ENCODE measurements at regions not wholly inside any gene's neighbourhood (a gene's known extent, or its start where the extent isn't known, plus 50 kb on each side); places are given as distances from the start of the nearest gene placed in this dataset.

DNA sequence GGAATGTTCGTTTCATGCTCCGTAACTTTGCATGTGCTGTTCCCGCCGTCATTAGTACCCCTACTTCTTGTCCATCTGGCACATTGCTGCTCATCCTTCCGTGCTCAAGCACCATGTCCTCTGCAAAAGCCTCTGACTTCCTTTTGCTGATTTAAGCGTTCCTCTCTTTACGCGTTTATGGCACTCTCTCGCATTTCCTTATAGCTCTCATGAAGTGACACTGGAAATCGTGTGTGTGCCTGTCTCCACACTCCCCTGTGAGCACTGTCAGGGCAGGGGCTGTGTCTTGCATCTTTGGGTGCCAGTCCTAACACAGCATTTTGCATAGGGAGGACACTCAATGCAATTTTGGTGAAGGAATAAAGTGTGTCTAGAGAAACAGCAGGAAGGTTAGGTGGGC is 210.6 kb upstream of the FAT1 start:
- Mint-ChIP-seq H3K4me3 (no peak overlapping the region), H3K36me3 (no peaks in the 10 kb centered on the region), H3K4me1 (no peaks in the 10 kb centered on the region), H3K27me3 (ENCODE audit: low read depth in 3 of 3) (no peaks in the 10 kb centered on the region), H3K27ac (no peak overlapping the region), H3K9me3 (peaks cover 5 to 16% (median 7%) of the 10 kb centered on the region in 7 donors)
- Histone ChIP-seq H3K79me2 (ENCODE audit: insufficient read depth, low read length) (no peaks in the 10 kb centered on the region), H2AFZ (ENCODE audit: insufficient read depth, low read depth, low read length, poor library complexity, severe bottlenecking) (no peak overlapping the region), H3K4me3 (replicated peaks in 1 of 3; ENCODE audit: low read depth in 2 of 3, low read length in 3 of 3) (no peak overlapping the region), H3K9ac (ENCODE audit: insufficient read depth, low read length, poor library complexity, severe bottlenecking) (no peak overlapping the region), H3K4me2 (replicated peaks; ENCODE audit: extremely low read depth, low read length, poor library complexity, severe bottlenecking) (no peak overlapping the region), H3K4me1 (ENCODE audit: control insufficient read depth in 1 of 2, insufficient read depth in 2 of 2, low read length in 2 of 2) (no peaks in the 10 kb centered on the region), H3K27me3 (ENCODE audit: control insufficient read depth in 2 of 2, insufficient read depth in 2 of 2, low read length in 2 of 2) (no peaks in the 10 kb centered on the region), H3K36me3 (replicated peaks in 1 of 2; ENCODE audit: control insufficient read depth in 1 of 2, insufficient read depth in 2 of 2, low read length in 2 of 2) (no peaks in the 10 kb centered on the region), H3K27ac (ENCODE audit: low read depth in 1 of 2, low read length in 2 of 2) (no peak overlapping the region), H4K20me1 (ENCODE audit: insufficient read depth, low read length) (no peaks in the 10 kb centered on the region), H3K9me3 (replicated peaks in 1 of 2; ENCODE audit: control insufficient read depth in 1 of 2, insufficient read depth in 1 of 2, low read length in 2 of 2) (peaks cover 0 to 14% of the 10 kb centered on the region in 2 donors)
- TF ChIP-seq, protein P1, sequence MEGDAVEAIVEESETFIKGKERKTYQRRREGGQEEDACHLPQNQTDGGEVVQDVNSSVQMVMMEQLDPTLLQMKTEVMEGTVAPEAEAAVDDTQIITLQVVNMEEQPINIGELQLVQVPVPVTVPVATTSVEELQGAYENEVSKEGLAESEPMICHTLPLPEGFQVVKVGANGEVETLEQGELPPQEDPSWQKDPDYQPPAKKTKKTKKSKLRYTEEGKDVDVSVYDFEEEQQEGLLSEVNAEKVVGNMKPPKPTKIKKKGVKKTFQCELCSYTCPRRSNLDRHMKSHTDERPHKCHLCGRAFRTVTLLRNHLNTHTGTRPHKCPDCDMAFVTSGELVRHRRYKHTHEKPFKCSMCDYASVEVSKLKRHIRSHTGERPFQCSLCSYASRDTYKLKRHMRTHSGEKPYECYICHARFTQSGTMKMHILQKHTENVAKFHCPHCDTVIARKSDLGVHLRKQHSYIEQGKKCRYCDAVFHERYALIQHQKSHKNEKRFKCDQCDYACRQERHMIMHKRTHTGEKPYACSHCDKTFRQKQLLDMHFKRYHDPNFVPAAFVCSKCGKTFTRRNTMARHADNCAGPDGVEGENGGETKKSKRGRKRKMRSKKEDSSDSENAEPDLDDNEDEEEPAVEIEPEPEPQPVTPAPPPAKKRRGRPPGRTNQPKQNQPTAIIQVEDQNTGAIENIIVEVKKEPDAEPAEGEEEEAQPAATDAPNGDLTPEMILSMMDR (IDR thresholded peaks at IDR 0.05): no peak
- WGBS (ENCODE audit: insufficient coverage): 73% methylated on average over 10 of the region's 10 CpGs
- DNase-seq: no peak
- intact Hi-C loops (cut with micrococcal nuclease): no loop called here

DNA sequence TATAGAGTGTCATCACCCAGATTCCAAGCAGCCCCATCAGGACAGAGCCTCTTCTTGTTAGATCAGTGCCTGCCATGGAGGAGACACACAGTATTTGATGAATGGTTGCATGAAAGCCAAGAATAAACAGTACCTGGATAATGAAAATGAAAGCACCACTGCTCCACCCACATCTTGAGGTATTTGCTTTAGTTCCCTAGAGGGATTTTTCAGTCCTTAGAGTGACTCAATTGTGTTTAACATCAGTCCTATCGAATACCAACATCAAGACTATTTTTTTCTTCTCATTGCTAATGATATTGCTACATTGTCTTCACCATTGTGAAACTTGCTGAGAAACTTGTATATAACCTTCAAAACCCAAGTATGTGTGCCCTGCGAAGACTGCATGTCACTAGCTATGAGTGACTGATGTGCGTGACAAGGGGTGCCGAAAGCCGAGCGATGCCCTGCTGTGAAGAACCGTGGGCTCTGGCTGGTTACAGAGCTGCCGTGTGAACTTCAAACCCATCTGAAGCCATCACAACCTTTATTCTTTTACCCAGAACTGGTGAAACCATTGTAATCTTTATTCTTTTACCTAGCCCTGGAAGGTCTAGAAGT is 211.3 kb upstream of the FAT1 start:
- H3K4me3 Mint-ChIP-seq: no peak overlapping the region
- peaks cover 5 to 11% (median 7%) of the 10 kb centered on the region in 7 donors for H3K9me3 Mint-ChIP-seq
- no peaks in the 10 kb centered on the region for H3K36me3 ChIP-seq (replicated peaks in 1 of 2; ENCODE audit: control insufficient read depth in 1 of 2, insufficient read depth in 2 of 2, low read length in 2 of 2)
- no peaks in the 10 kb centered on the region for H3K79me2 ChIP-seq (ENCODE audit: insufficient read depth, low read length)
- no peaks in the 10 kb centered on the region for H3K36me3 Mint-ChIP-seq
- no peak overlapping the region for H2AFZ ChIP-seq (ENCODE audit: insufficient read depth, low read depth, low read length, poor library complexity, severe bottlenecking)
- H3K9me3 ChIP-seq (replicated peaks in 1 of 2; ENCODE audit: control insufficient read depth in 1 of 2, insufficient read depth in 1 of 2, low read length in 2 of 2): peaks cover 0 to 11% of the 10 kb centered on the region in 2 donors
- H3K4me2 ChIP-seq (replicated peaks; ENCODE audit: extremely low read depth, low read length, poor library complexity, severe bottlenecking): no peak overlapping the region
- TF ChIP-seq, protein P1 (IDR thresholded peaks at IDR 0.05): no peak
- no peaks in the 10 kb centered on the region for H3K4me1 ChIP-seq (ENCODE audit: control insufficient read depth in 1 of 2, insufficient read depth in 2 of 2, low read length in 2 of 2)
- H3K4me3 ChIP-seq (replicated peaks in 1 of 3; ENCODE audit: low read depth in 2 of 3, low read length in 3 of 3): no peak overlapping the region
- intact Hi-C loops (cut with micrococcal nuclease): no loop called here
- no peak overlapping the region for H3K9ac ChIP-seq (ENCODE audit: insufficient read depth, low read length, poor library complexity, severe bottlenecking)
- H4K20me1 ChIP-seq (ENCODE audit: insufficient read depth, low read length): no peaks in the 10 kb centered on the region
- H3K27ac Mint-ChIP-seq: no peak overlapping the region
- no peak for DNase-seq
- H3K27ac ChIP-seq (ENCODE audit: low read depth in 1 of 2, low read length in 2 of 2): no peak overlapping the region
- H3K27me3 ChIP-seq (ENCODE audit: control insufficient read depth in 2 of 2, insufficient read depth in 2 of 2, low read length in 2 of 2): no peaks in the 10 kb centered on the region
- 97% methylated on average over 6 of the region's 8 CpGs for WGBS (ENCODE audit: insufficient coverage)
- H3K4me1 Mint-ChIP-seq: no peaks in the 10 kb centered on the region
- H3K27me3 Mint-ChIP-seq (ENCODE audit: low read depth in 3 of 3): no peaks in the 10 kb centered on the region
